SK-N-SH (cell line): ENCODE measurements at regions not wholly inside any gene's neighbourhood (a gene's known extent, or its start where the extent isn't known, plus 50 kb on each side); places are given as distances from the start of the nearest gene placed in this dataset.
A peak's percentile ranks its signal among the peaks of the same experiment; 100 is the strongest.

Source experiments
- CTCF ChIA-PET: fragments of 300-600, 350-600 bp; formaldehyde crosslinking; extraction: SDS; loops from one replicate; lab custom pipeline; 2021; lab: Yijun Ruan, JAX
- POLR2A ChIA-PET: fragments of 350-600 bp; sonication (Branson Sonifier 250); formaldehyde crosslinking; extraction: SDS; loops from one replicate; lab custom pipeline; 2020; ENCODE audit warnings: antibody characterized with exemption, inconsistent platforms; lab: Yijun Ruan, JAX
- DNase-seq: peaks from one replicate; pipeline ENCODE4 v3.0.0; 2012
- H2AFZ ChIP-seq: fragments of 200-600 bp; sonication (generic); 2 replicates; pipeline ENCODE4 v1.8.1; 2016; ENCODE audit warnings: antibody characterized with exemption, mild to moderate bottlenecking, low read depth
- H3F3A ChIP-seq: fragments of 200-600 bp; sonication (generic); replicated peaks from 2 replicates; pipeline ENCODE3; 2016; ENCODE audit warnings: antibody characterized with exemption, mild to moderate bottlenecking; ENCODE audit not compliant: insufficient read depth
- H3K27ac ChIP-seq, 2 experiments: fragments of 200-500 bp in 1 of 2; fragments of 200-600 bp in 1 of 2; sonication (Bioruptor generic) in 1 of 2; sonication (generic), shearing (Covaris generic) in 1 of 2; 2 replicates each; pipeline versions ENCODE4 v1.5.1 to v1.6.1; 2014 to 2016; ENCODE audit warnings: low read depth in 2 of 2, inconsistent platforms in 1 of 2, low read length in 1 of 2, mild to moderate bottlenecking in 1 of 2, mixed read lengths in 1 of 2
- H3K27me3 ChIP-seq: fragments of 200-600 bp; sonication (generic), shearing (Covaris generic); 2 replicates; pipeline ENCODE4 v1.6.1; 2016; ENCODE audit warnings: mixed run types; ENCODE audit not compliant: insufficient read depth
- H3K36me3 ChIP-seq, 2 experiments: fragments of 200-500 bp in 1 of 2; fragments of 200-600 bp in 1 of 2; sonication (Bioruptor generic) in 1 of 2; sonication (generic) in 1 of 2; replicated peaks in 1 of 2; 2 replicates each; pipeline versions ENCODE3 to v1.5.1; 2014 to 2016; ENCODE audit warnings: low read length in 1 of 2, mild to moderate bottlenecking in 1 of 2; ENCODE audit not compliant: insufficient read depth in 2 of 2, control insufficient read depth in 1 of 2
- H3K4me1 ChIP-seq, 2 experiments: fragments of 200-500 bp in 1 of 2; fragments of 200-600 bp in 1 of 2; sonication (Bioruptor generic) in 1 of 2; sonication (generic), shearing (Covaris generic) in 1 of 2; 2 replicates each; pipeline versions ENCODE4 v1.5.1 to v1.6.1; 2014 to 2016; ENCODE audit warnings: low read depth in 1 of 2, low read length in 1 of 2, mixed run types in 1 of 2; ENCODE audit not compliant: insufficient read depth in 2 of 2, control insufficient read depth in 1 of 2
- H3K4me2 ChIP-seq: fragments of 200-600 bp; sonication (generic), shearing (Covaris generic); 2 replicates; pipeline ENCODE4 v1.6.1; 2017; ENCODE audit warnings: mixed run types
- H3K4me3 ChIP-seq, 2 experiments: fragments of 200-500 bp in 1 of 2; fragments of 200-600 bp in 1 of 2; sonication (Bioruptor generic) in 1 of 2; sonication (generic), shearing (Covaris generic) in 1 of 2; 2 replicates each; pipeline versions ENCODE4 v1.5.1 to v1.8.1; 2014 to 2016; ENCODE audit warnings: low read depth in 2 of 2, inconsistent platforms in 1 of 2, low read length in 1 of 2, mild to moderate bottlenecking in 1 of 2, mixed read lengths in 1 of 2, moderate library complexity in 1 of 2
- H3K79me2 ChIP-seq: fragments of 200-600 bp; sonication (generic); 2 replicates; pipeline ENCODE4 v1.8.1; 2017; ENCODE audit warnings: mild to moderate bottlenecking; ENCODE audit not compliant: insufficient read depth
- H3K9ac ChIP-seq: fragments of 200-600 bp; sonication (generic); 2 replicates; pipeline ENCODE4 v1.6.1; 2017; ENCODE audit warnings: mixed run types
- H3K9me2 ChIP-seq: fragments of 200-600 bp; sonication (generic); 2 replicates; pipeline ENCODE4 v1.6.1; 2017; ENCODE audit warnings: mixed run types
- H3K9me3 ChIP-seq: fragments of 200-600 bp; sonication (generic); 2 replicates; pipeline ENCODE4 v1.6.1; 2017; ENCODE audit warnings: mixed run types, mild to moderate bottlenecking, moderate library complexity
- H4K20me1 ChIP-seq: fragments of 200-600 bp; sonication (generic); 2 replicates; pipeline ENCODE4 v1.6.1; 2017; ENCODE audit warnings: mild to moderate bottlenecking, mixed run types; ENCODE audit not compliant: insufficient read depth
- CHD2 ChIP-seq: fragments of 150-350 bp; IDR thresholded peaks from 2 replicates; pipeline ENCODE4 v1.6.1; 2018; ENCODE audit warnings: low read length; ENCODE audit not compliant: partially characterized antibody
- ELF1 ChIP-seq: IDR thresholded peaks from 2 replicates; pipeline ENCODE4 v1.4.0; 2012
- EZH2phosphoT487 ChIP-seq: fragments of 200-600 bp; sonication (generic); IDR thresholded peaks from 2 replicates; pipeline ENCODE4 v1.6.1; 2017; ENCODE audit warnings: low read depth, mixed run types, mild to moderate bottlenecking, antibody characterized with exemption, moderate library complexity, borderline replicate concordance
- FOSL2 ChIP-seq: IDR thresholded peaks from 2 replicates; pipeline ENCODE4 v1.4.0; 2012; ENCODE audit warnings: low read depth, mild to moderate bottlenecking, moderate library complexity, borderline replicate concordance
- FOXJ3 ChIP-seq: sonication (generic); formaldehyde crosslinking; IDR thresholded peaks from 2 replicates; pipeline ENCODE4 v1.5.1; 2020; ENCODE audit warnings: mild to moderate bottlenecking, missing genetic modification reagents
- FOXM1 ChIP-seq: IDR thresholded peaks from 2 replicates; pipeline ENCODE4 v1.4.0; 2012; ENCODE audit warnings: low read depth, mild to moderate bottlenecking
- GABPA ChIP-seq: IDR thresholded peaks from 2 replicates; pipeline ENCODE4 v1.4.0; 2012; ENCODE audit warnings: low read depth, mild to moderate bottlenecking
- GATA2 ChIP-seq: sonication (generic); formaldehyde crosslinking; IDR thresholded peaks from 2 replicates; pipeline ENCODE4 v1.5.0; 2020; ENCODE audit warnings: mild to moderate bottlenecking, missing genetic modification reagents
- MAX ChIP-seq: IDR thresholded peaks from 2 replicates; pipeline ENCODE4 v1.4.0; 2012; ENCODE audit warnings: low read depth
- MEF2A ChIP-seq: IDR thresholded peaks from 2 replicates; pipeline ENCODE4 v1.4.0; 2012; ENCODE audit warnings: low read depth, borderline replicate concordance
- MXI1 ChIP-seq: IDR thresholded peaks from 2 replicates; pipeline ENCODE4 v1.6.1; 2012; ENCODE audit warnings: mild to moderate bottlenecking, low read depth, low read length, improper control_type of control experiment
- NFIC ChIP-seq: IDR thresholded peaks from 2 replicates; pipeline ENCODE4 v1.4.0; 2012; ENCODE audit warnings: borderline replicate concordance
- NRF1 ChIP-seq: IDR thresholded peaks from 2 replicates; pipeline ENCODE4 v1.6.1; 2012; ENCODE audit warnings: low read depth, mild to moderate bottlenecking, low read length
- PBX3 ChIP-seq: IDR thresholded peaks from 2 replicates; pipeline ENCODE4; 2012
- POLR2AphosphoS5 ChIP-seq: IDR thresholded peaks from 2 replicates; pipeline ENCODE4 v1.6.1; 2012; ENCODE audit warnings: low read depth, low read length
- RAD21 ChIP-seq: IDR thresholded peaks from 2 replicates; pipeline ENCODE4 v1.6.1; 2012; ENCODE audit warnings: mild to moderate bottlenecking, low read length
- REST ChIP-seq: IDR thresholded peaks from 2 replicates; pipeline ENCODE4 v1.6.1; 2012; ENCODE audit warnings: mild to moderate bottlenecking, low read depth, low read length, moderate library complexity
- RFX5 ChIP-seq: IDR thresholded peaks from 2 replicates; pipeline ENCODE4 v1.6.1; 2012; ENCODE audit warnings: mild to moderate bottlenecking, improper control_type of control experiment, low read length
- RXRA ChIP-seq: IDR thresholded peaks from 2 replicates; pipeline ENCODE4 v1.4.0; 2012; ENCODE audit warnings: low read depth, mild to moderate bottlenecking, borderline replicate concordance
- SMC3 ChIP-seq: IDR thresholded peaks from 2 replicates; pipeline ENCODE4 v1.6.1; 2012; ENCODE audit warnings: low read depth, low read length, improper control_type of control experiment
- TEAD4 ChIP-seq: IDR thresholded peaks from 2 replicates; pipeline ENCODE4 v1.4.0; 2012; ENCODE audit warnings: mild to moderate bottlenecking, borderline replicate concordance; ENCODE audit not compliant: insufficient read depth
- USF1 ChIP-seq: IDR thresholded peaks from 2 replicates; pipeline ENCODE4 v1.4.0; 2012; ENCODE audit warnings: low read depth, borderline replicate concordance
- USF2 ChIP-seq: fragments of 150-350 bp; IDR thresholded peaks from 2 replicates; pipeline ENCODE4 v1.6.1; 2017; ENCODE audit warnings: antibody characterized with exemption, low read length, low read depth, borderline replicate concordance
- YY1 ChIP-seq: IDR thresholded peaks from 2 replicates; pipeline ENCODE4 v1.4.0; 2012; ENCODE audit warnings: low read depth, mild to moderate bottlenecking
- WGBS: methylation state at CpG from one replicate; pipeline ENCODE4 v1.1.6; 2017; ENCODE audit warnings: low lambda C conversion rate; 5-methylcytosine and 5-hydroxymethylcytosine counted together

GRCh38 chr3:157844216-157844615, 262.0 kb downstream of the SHOX2 start:
- TF ChIP-seq RFX5 = no peak
- no peak for TF ChIP-seq GABPA
- TF ChIP-seq MAX = no peak
- no peak for TF ChIP-seq TEAD4
- TF ChIP-seq SMC3 = no peak
- no peak for TF ChIP-seq MXI1
- no peak for TF ChIP-seq NRF1
- no peak for TF ChIP-seq PBX3
- TF ChIP-seq EZH2phosphoT487 = no peak
- TF ChIP-seq RAD21 = no peak
- TF ChIP-seq POLR2AphosphoS5 = no peak
- no peak for TF ChIP-seq GATA2 (CRISPR knock-in tag)
- no peak for TF ChIP-seq MEF2A
- Histone ChIP-seq H3K27ac (peak overlapping the region in 1 of 2 experiments; percentile 65; a peak in 1 of 4 replicates), H3K9ac (no peak overlapping the region), H3K79me2 (no peaks in the 10 kb centered on the region), H2AFZ (no peak overlapping the region), H3K9me3 (no peaks in the 10 kb centered on the region), H3K4me2 (no peak overlapping the region), H3K27me3 (no peaks in the 10 kb centered on the region), H3K4me1 (no peaks in the 10 kb centered on the region; a peak in 2 of 4 replicates), H3K4me3 (no peak overlapping the region), H3K9me2 (no peaks in the 10 kb centered on the region), H3F3A (no peaks in the 10 kb centered on the region), H4K20me1 (no peaks in the 10 kb centered on the region), H3K36me3 (no peaks in the 10 kb centered on the region)
- CTCF ChIA-PET = no interaction called here
- POLR2A ChIA-PET = no interaction called here
- DNase-seq = no peak
- WGBS = 80% methylated on average over 3 of the region's 3 CpGs

- no peak overlapping the region for H3K4me3 ChIP-seq
- no peaks in the 10 kb centered on the region for H3K36me3 ChIP-seq
- no peaks in the 10 kb centered on the region for H3F3A ChIP-seq
- no peaks in the 10 kb centered on the region for H3K79me2 ChIP-seq
- H3K27ac ChIP-seq = no peak overlapping the region
- H4K20me1 ChIP-seq = no peaks in the 10 kb centered on the region
- H3K9me3 ChIP-seq = no peaks in the 10 kb centered on the region
- H3K9ac ChIP-seq = no peak overlapping the region
- no peaks in the 10 kb centered on the region for H3K9me2 ChIP-seq
- 92% methylated on average over 3 of the region's 3 CpGs for WGBS
- no peaks in the 10 kb centered on the region; a peak in 2 of 4 replicates for H3K4me1 ChIP-seq
- CTCF ChIA-PET = interaction anchor here (1.3 kb wide), 1 partner anchor 14 kb away, joined by 3 read pairs; no protein-coding TSS in a partner anchor
- POLR2A ChIA-PET = no interaction called here
- H2AFZ ChIP-seq = no peak overlapping the region
- H3K4me2 ChIP-seq = no peak overlapping the region
- no peak for DNase-seq
- no peaks in the 10 kb centered on the region for H3K27me3 ChIP-seq
- TF ChIP-seq RXRA (no peak), USF2 (no peak), YY1 (no peak), TEAD4 (no peak), RAD21 (no peak), FOSL2 (no peak), GABPA (no peak), REST (no peak), FOXM1 (no peak), NFIC (no peak), ELF1 (no peak), USF1 (no peak), FOXJ3 (CRISPR knock-in tag) (no peak), CHD2 (no peak)
These were observed 265.2 kb downstream of the SHOX2 start for GRCh38 chr3:157841029-157841428.
